SK-N-SH treated with all-trans-retinoic acid at 6 μM for 48 hours (cell line): ENCODE measurements at regions not wholly inside any gene's neighbourhood (a gene's known extent, or its start where the extent isn't known, plus 50 kb on each side); places are given as distances from the start of the nearest gene placed in this dataset.

Experiments used
- POU6F1 ChIP-seq: fragments of 250-450 bp; sonication (Bioruptor Pico); IDR thresholded peaks from 2 replicates; pipeline ENCODE4 v1.8.0; 2021; ENCODE audit warnings: low read depth, mild to moderate bottlenecking, moderate library complexity, borderline replicate concordance
- RARB ChIP-seq: fragments of 250-450 bp; sonication (Bioruptor Pico); IDR thresholded peaks from 2 replicates; pipeline ENCODE4 v1.8.0; 2021; ENCODE audit warnings: mild to moderate bottlenecking, moderate library complexity
- SNAI2 ChIP-seq: fragments of 250-450 bp; sonication (Bioruptor Pico); IDR thresholded peaks from 2 replicates; pipeline ENCODE4 v1.5.0; 2020; ENCODE audit warnings: mild to moderate bottlenecking, moderate library complexity

DNA sequence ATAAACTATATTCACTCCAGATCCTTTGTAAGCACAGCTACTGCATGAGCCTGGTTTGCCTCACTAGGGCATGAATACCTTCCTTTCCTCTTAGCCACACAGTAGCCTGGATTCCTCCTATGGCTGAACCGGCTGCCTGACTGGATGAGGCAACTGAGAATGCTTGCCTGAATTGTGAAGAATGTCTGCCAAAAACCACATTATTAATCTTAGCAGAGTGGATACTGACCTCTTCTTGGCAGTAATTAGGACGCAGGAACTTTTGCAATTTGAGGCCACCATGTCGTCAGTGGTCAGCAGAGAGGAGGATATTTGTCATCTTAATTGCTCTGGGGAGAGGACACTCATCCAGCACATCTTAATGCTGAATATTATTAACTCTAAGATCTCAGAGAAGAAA, 651.8 kb upstream of the GOT2 start:
- TF ChIP-seq SNAI2 (no peak), RARB (CRISPR knock-in tag) (no peak), POU6F1 (no peak)
